Heart left ventricle (tissue), 13 donors: ENCODE measurements at regions not wholly inside any gene's neighbourhood (a gene's known extent, or its start where the extent isn't known, plus 50 kb on each side); places are given as distances from the start of the nearest gene placed in this dataset.

Experiments used
- CTCF ChIP-seq, 12 donors: fragments of 200-600 bp; sonication (generic) in 4 of 12; IDR thresholded peaks; one replicate each; pipeline versions ENCODE4 v1.5.0 to v1.8.0; 2018 to 2022; ENCODE audit warnings: antibody characterized with exemption in 12 of 12, mild to moderate bottlenecking in 5 of 12
- POLR2A ChIP-seq, 2 donors: fragments of 450-650 bp; IDR thresholded peaks; one replicate each; pipeline ENCODE4 v1.6.1; 2017; ENCODE audit warnings: antibody characterized with exemption in 2 of 2, mild to moderate bottlenecking in 2 of 2, moderate library complexity in 2 of 2
- donor health status: ischemic (EF 13 %, LVEDD 7.1; RV severe dilation, severe dysfunction).
- donor health status: DM: no; HTN: yes; CAD: no.
- donor health status: DM: no; HTN: no; CAD: no.
- donor health status: ischemic (EF 25% LVEDD 6.9; RV normal size, moderate dysfunction).
- donor health status: ischemic (EF 25% LVEDD 5.7; RV mildly dilated, moderate dysfunction).
- donor health status: ischemic (EF 35%, LVEDD 5.7; RV mildly dilated, moderate dysfunction).
- donor health status: nonischemic (EF 11% LVEDD 7.7; RV severe dilation, severe dysfunction).
- donor health status: DM: yes; HTN: yes; CAD: no.
- donor health status: PGD.
- donor health status: ischemic (EF 29% LVEDD 5.4; RV normal size, mild dysfunction).
- donor health status: nonischemic (EF 23%, LVEDD 6.1; RV moderate dilation, normal function).

- TF ChIP-seq CTCF (IDR thresholded peaks at IDR 0.05) (no peak), POLR2A (IDR thresholded peaks at IDR 0.05) (no peak)
Observed at GRCh38 chr5:17691762-17692161, 57.5 kb downstream of the TAF11L14 start.
